ENCODE measurements at regions not wholly inside any gene's neighbourhood (a gene's known extent, or its start where the extent isn't known, plus 50 kb on each side); places are given as distances from the start of the nearest gene placed in this dataset.

DNA sequence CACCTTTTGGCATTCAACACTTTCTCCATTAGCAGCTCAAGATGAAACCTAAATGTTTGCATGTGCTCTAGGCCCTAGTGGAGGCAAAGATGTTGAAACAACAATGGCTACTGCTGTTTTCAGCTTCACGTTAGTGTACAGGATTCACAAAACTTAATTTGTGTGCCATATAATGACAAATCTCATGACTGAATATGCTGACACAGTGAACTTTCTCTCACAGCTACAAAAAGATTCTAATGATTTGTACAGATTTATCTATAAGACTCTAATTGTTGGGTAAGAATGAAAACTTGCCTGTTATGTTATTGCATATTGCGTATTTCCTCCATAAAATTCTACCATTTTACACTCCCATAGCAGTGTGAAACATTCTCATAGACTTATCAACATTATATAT is 97.5 kb downstream of the CETN3 start:
- TF ChIP-seq, protein P1, sequence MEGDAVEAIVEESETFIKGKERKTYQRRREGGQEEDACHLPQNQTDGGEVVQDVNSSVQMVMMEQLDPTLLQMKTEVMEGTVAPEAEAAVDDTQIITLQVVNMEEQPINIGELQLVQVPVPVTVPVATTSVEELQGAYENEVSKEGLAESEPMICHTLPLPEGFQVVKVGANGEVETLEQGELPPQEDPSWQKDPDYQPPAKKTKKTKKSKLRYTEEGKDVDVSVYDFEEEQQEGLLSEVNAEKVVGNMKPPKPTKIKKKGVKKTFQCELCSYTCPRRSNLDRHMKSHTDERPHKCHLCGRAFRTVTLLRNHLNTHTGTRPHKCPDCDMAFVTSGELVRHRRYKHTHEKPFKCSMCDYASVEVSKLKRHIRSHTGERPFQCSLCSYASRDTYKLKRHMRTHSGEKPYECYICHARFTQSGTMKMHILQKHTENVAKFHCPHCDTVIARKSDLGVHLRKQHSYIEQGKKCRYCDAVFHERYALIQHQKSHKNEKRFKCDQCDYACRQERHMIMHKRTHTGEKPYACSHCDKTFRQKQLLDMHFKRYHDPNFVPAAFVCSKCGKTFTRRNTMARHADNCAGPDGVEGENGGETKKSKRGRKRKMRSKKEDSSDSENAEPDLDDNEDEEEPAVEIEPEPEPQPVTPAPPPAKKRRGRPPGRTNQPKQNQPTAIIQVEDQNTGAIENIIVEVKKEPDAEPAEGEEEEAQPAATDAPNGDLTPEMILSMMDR (IDR thresholded peaks at IDR 0.05): no peak
- no peak for TF ChIP-seq ZFX (IDR thresholded peaks at IDR 0.05; ENCODE audit: borderline replicate concordance)
- H3K27ac ChIP-seq: no peak overlapping the region

DNA sequence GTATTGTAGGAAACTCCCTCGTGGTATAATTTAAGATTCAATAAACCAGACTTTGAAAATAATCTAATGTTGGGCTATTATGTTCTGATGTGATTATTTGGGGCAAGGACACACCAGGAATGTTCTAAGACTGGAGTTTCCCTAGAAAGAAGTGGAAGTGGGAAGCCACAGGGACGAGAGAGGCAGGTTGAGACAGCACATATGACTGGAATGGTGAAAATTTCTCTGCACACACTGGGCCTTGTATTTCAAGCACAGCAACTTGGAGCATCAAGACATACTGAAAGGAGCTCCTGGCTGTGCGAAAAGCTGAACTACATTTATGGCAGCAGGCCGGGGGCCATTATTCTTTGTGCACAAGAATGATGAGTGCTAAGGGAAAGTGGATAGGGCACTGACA is 98.2 kb downstream of the CETN3 start:
- TF ChIP-seq, protein P1 (IDR thresholded peaks at IDR 0.05): no peak
- no peak for TF ChIP-seq ZFX (IDR thresholded peaks at IDR 0.05; ENCODE audit: borderline replicate concordance)
- H3K27ac ChIP-seq: no peak overlapping the region

DNA sequence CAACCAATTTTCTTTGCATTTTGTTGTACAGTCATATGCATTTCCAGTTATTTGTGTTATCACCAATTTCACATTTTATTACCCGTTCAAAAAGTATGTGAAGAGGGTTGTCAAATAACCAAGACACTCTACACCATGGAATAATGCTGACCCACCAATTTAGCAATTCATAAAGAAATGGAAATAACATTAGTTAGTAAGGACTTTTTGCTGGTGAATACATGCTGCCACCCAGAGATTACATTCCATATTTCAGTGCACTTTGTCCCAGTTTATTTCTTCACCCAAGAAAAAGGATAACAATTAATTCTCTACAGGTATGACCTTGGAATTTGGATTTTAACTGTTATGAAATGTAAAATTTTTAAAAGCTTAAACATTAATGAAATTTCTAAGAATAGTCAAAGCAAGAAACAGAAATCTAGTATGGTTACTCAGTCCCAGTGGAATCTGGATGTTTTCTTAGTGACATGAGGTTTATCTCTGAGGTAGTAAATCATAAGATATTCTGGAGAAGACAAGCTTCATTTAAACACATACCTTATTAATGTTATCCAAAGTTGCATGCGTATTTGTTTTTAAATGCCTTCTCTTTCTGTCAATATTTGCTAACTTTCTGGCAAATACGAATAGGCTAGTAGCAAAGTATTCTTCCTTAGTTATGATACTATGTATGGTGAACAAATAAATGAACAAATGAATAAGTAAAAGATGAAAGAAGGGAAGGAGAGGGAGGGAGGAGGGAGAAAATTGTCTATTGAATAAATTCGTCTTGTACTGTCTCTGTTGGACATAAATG is 100.6 kb downstream of the CETN3 start:
- peak overlapping the region; percentile 66 for H3K27ac ChIP-seq
- TF ChIP-seq, protein P1 (IDR thresholded peaks at IDR 0.05): peak; percentile 32
- TF ChIP-seq ZFX (IDR thresholded peaks at IDR 0.05; ENCODE audit: borderline replicate concordance): no peak

GRCh38 chr5:90307782-90308181 is 101.8 kb downstream of the CETN3 start:
- no peak overlapping the region for H3K27ac ChIP-seq
- TF ChIP-seq, protein P1 (IDR thresholded peaks at IDR 0.05): no peak
- TF ChIP-seq ZFX (IDR thresholded peaks at IDR 0.05; ENCODE audit: borderline replicate concordance): no peak

DNA sequence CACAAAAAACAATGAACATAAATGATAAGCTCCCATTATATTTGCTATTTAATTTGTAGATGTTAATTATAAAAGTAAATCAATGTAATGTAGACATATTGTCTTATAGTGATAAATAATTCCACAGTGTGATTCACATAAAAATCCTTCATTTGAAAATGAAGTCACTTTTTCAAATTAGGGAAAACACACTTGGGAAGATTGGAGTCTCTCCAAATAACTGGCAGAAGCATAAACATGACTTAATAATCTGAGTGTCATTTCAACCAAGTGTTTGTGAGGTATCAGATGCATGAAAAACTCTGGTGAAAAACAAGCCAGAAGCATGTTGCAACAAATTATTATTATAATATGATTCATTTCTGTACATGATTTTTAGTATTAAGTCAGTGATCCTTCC is 102.2 kb downstream of the CETN3 start:
- TF ChIP-seq, protein P1 (IDR thresholded peaks at IDR 0.05): no peak
- no peak for TF ChIP-seq ZFX (IDR thresholded peaks at IDR 0.05; ENCODE audit: borderline replicate concordance)
- H3K27ac ChIP-seq: no peak overlapping the region

DNA sequence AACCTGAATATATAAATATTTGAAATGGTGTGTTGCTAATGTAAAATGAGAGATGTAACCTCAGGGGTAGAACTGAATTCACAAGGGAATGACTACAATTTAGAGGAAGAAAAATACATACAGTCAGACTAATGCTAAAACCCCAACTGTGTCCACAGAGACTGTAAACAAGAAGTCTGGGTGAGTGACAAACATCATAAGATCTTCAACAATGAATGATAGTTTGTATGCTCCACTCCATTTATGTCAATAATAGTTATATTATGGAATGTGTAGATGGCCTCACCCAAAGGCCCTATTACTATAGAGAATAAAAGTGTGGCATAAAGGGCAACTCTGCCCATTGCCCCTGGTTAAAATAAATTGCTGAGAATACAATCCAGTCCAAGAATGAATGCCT is 102.9 kb downstream of the CETN3 start:
- no peak for TF ChIP-seq ZFX (IDR thresholded peaks at IDR 0.05; ENCODE audit: borderline replicate concordance)
- TF ChIP-seq, protein P1 (IDR thresholded peaks at IDR 0.05): no peak
- no peak overlapping the region for H3K27ac ChIP-seq

GRCh38 chr5:90305041-90305720 is 104.4 kb downstream of the CETN3 start:
- TF ChIP-seq, protein P1 (IDR thresholded peaks at IDR 0.05): no peak
- no peak for TF ChIP-seq ZFX (IDR thresholded peaks at IDR 0.05; ENCODE audit: borderline replicate concordance)
- H3K27ac ChIP-seq: no peak overlapping the region
